T-cell (primary cell): ENCODE measurements at regions not wholly inside any gene's neighbourhood (a gene's known extent, or its start where the extent isn't known, plus 50 kb on each side); places are given as distances from the start of the nearest gene placed in this dataset.
"Not testable (repeated sequence)": the region's sequence is repeated elsewhere in the genome, so short reads cannot be mapped to it uniquely, and the experiment has no call there.

Experiments used
- ATAC-seq, 4 experiments: fragments of 200-7000 bp in 3 of 4; fragments of 150-1000 bp in 1 of 4; cut with Tn5 transposase; replicated peaks in 1 of 4; 1 replicate in 3 of 4; 2 replicates in 1 of 4; pipeline ENCODE4 v1.10.0; 2021; ENCODE audit warnings: moderate library complexity in 3 of 4, mild to moderate bottlenecking in 2 of 4, moderate number of reproducible peaks in 1 of 4
- CTCF ChIA-PET, 2 donors: fragments of 300-600 bp; sonication (Branson Sonifier 250); formaldehyde crosslinking; loops; one replicate each; lab custom pipeline; 2022; ENCODE audit warnings: antibody characterized with exemption in 2 of 2; lab: Charles Lee
- POLR2A ChIA-PET, 2 donors: fragments of 300-600 bp; sonication (Branson Sonifier 250); formaldehyde crosslinking; loops; one replicate each; lab custom pipeline; 2022; ENCODE audit warnings: antibody characterized with exemption in 2 of 2; lab: Charles Lee
- DNase-seq, 35 experiments: peaks; one replicate each; pipeline versions ENCODE4 v3.0.0 to v3.0.0-alpha.2; 2013 to 2023
- H3K27ac ChIP-seq: one replicate; pipeline ENCODE4 v1.5.1; 2013; ENCODE audit warnings: low read length
- H3K27me3 ChIP-seq, 2 experiments: replicated peaks in 1 of 2; 1 replicate in 1 of 2; 2 replicates in 1 of 2; pipeline versions ENCODE4 v1.6.1 to v1.7.0; 2013; ENCODE audit warnings: low read length in 1 of 2, mixed read lengths in 1 of 2; ENCODE audit not compliant: control insufficient read depth in 2 of 2, insufficient read depth in 2 of 2; ENCODE audit errors: extremely low read depth in 1 of 2
- H3K36me3 ChIP-seq, 2 donors: 1 replicate in 1 of 2; 2 replicates in 1 of 2; pipeline versions ENCODE4 v1.6.1 to v1.7.0; 2013; ENCODE audit warnings: low read length in 1 of 2; ENCODE audit not compliant: control insufficient read depth in 2 of 2, insufficient read depth in 1 of 2; ENCODE audit errors: extremely low read depth in 1 of 2
- H3K4me1 ChIP-seq, 2 experiments: 1 replicate in 1 of 2; 2 replicates in 1 of 2; pipeline versions ENCODE4 v1.6.1 to v1.7.0; 2013; ENCODE audit warnings: low read length in 2 of 2, mixed read lengths in 1 of 2; ENCODE audit not compliant: insufficient read depth in 2 of 2, control insufficient read depth in 1 of 2; ENCODE audit errors: extremely low read depth in 1 of 2
- H3K4me3 ChIP-seq, 2 donors: 1 replicate in 1 of 2; 2 replicates in 1 of 2; pipeline versions ENCODE4 v1.5.1 to v1.7.0; 2013; ENCODE audit warnings: mild to moderate bottlenecking in 2 of 2, low read length in 1 of 2, moderate library complexity in 1 of 2; ENCODE audit not compliant: control insufficient read depth in 1 of 2; ENCODE audit errors: extremely low read depth in 1 of 2
- H3K9me3 ChIP-seq: 2 replicates; pipeline ENCODE4 v1.7.0; 2013
- H3K27ac Mint-ChIP-seq, 2 donors: one replicate each; pipeline ENCODE4 v1.8.0; 2020 to 2021; ENCODE audit warnings: mild to moderate bottlenecking in 2 of 2, mixed read lengths in 2 of 2
- H3K27me3 Mint-ChIP-seq, 2 donors: one replicate each; pipeline ENCODE4 v1.8.0; 2021 to 2022; ENCODE audit warnings: mixed read lengths in 2 of 2
- H3K36me3 Mint-ChIP-seq: one replicate; pipeline ENCODE4 v1.8.0; 2021; ENCODE audit warnings: mixed read lengths
- H3K4me1 Mint-ChIP-seq, 3 donors: one replicate each; pipeline ENCODE4 v1.8.0; 2020 to 2022; ENCODE audit warnings: mixed read lengths in 3 of 3, mild to moderate bottlenecking in 1 of 3
- H3K4me3 Mint-ChIP-seq, 3 donors: one replicate each; pipeline ENCODE4 v1.8.0; 2020 to 2022; ENCODE audit warnings: mild to moderate bottlenecking in 3 of 3, mixed read lengths in 3 of 3, moderate library complexity in 3 of 3
- H3K9me3 Mint-ChIP-seq, 3 donors: one replicate each; pipeline ENCODE4 v1.8.0; 2020 to 2022; ENCODE audit warnings: mixed read lengths in 3 of 3
- WGBS: methylation state at CpG from one replicate; pipeline ENCODE4 v1.1.5; 2013; ENCODE audit warnings: missing lambda C conversion rate; ENCODE audit not compliant: insufficient coverage; 5-methylcytosine and 5-hydroxymethylcytosine counted together

- no peaks in the 10 kb centered on the region for H3K4me1 ChIP-seq
- ATAC-seq: no peak
- H3K27me3 ChIP-seq: peaks cover 0 to 2% of the 10 kb centered on the region in 2 experiments
- H3K9me3 ChIP-seq: no peaks in the 10 kb centered on the region
- Mint-ChIP-seq H3K4me3 (no peak overlapping the region), H3K9me3 (peaks cover 0 to 3% (median 0%) of the 10 kb centered on the region in 3 donors), H3K27ac (no peak overlapping the region), H3K4me1 (no peaks in the 10 kb centered on the region), H3K36me3 (no peaks in the 10 kb centered on the region), H3K27me3 (peaks cover 3 to 6% of the 10 kb centered on the region in 2 donors)
- no peaks in the 10 kb centered on the region for H3K36me3 ChIP-seq
- no CpG with 5 or more reads among the region's 1 CpG for whole genome bisulfite sequencing
- no peak overlapping the region for H3K4me3 ChIP-seq
- no peak for DNase-seq
- ChIA-PET CTCF (no interaction called here), POLR2A (no interaction called here)
- H3K27ac ChIP-seq: no peak overlapping the region
These were observed 630.6 kb upstream of the SGCD start for GRCh38 chr5:155696362-155696761.

- 67% methylated on average over 3 of the region's 4 CpGs for WGBS
- Histone ChIP-seq H3K27me3 (peaks cover 0 to 2% of the 10 kb centered on the region in 2 experiments), H3K4me1 (no peaks in the 10 kb centered on the region), H3K4me3 (no peak overlapping the region), H3K9me3 (no peaks in the 10 kb centered on the region), H3K27ac (no peak overlapping the region), H3K36me3 (no peaks in the 10 kb centered on the region)
- ChIA-PET POLR2A (no interaction called here), CTCF (no interaction called here)
- Mint-ChIP-seq H3K9me3 (peaks cover 0 to 3% (median 0%) of the 10 kb centered on the region in 3 donors), H3K27me3 (peaks cover 0 to 6% of the 10 kb centered on the region in 2 donors), H3K36me3 (no peaks in the 10 kb centered on the region), H3K4me3 (no peak overlapping the region), H3K4me1 (no peaks in the 10 kb centered on the region), H3K27ac (no peak overlapping the region)
- ATAC-seq (no peak), DNase-seq (no peak)
These were observed 629.7 kb upstream of the SGCD start for GRCh38 chr5:155697236-155697635.

GRCh38 chr5:155699385-155699784 is 627.6 kb upstream of the SGCD start:
- Histone ChIP-seq H3K36me3 (no peaks in the 10 kb centered on the region), H3K27me3 (peaks cover 0 to 2% of the 10 kb centered on the region in 2 experiments), H3K4me3 (no peak overlapping the region), H3K9me3 (no peaks in the 10 kb centered on the region), H3K4me1 (no peaks in the 10 kb centered on the region), H3K27ac (no peak overlapping the region)
- ChIA-PET CTCF (no interaction called here), POLR2A (no interaction called here)
- ATAC-seq: no peak
- peaks cover 0 to 3% (median 0%) of the 10 kb centered on the region in 3 donors for H3K9me3 Mint-ChIP-seq
- H3K36me3 Mint-ChIP-seq: no peaks in the 10 kb centered on the region
- DNase-seq: no peak
- WGBS: no CpG with 5 or more reads among the region's 1 CpG
- H3K4me3 Mint-ChIP-seq: no peak overlapping the region
- H3K27ac Mint-ChIP-seq: no peak overlapping the region
- H3K4me1 Mint-ChIP-seq: no peaks in the 10 kb centered on the region
- H3K27me3 Mint-ChIP-seq: peaks cover 0 to 6% of the 10 kb centered on the region in 2 donors

DNA sequence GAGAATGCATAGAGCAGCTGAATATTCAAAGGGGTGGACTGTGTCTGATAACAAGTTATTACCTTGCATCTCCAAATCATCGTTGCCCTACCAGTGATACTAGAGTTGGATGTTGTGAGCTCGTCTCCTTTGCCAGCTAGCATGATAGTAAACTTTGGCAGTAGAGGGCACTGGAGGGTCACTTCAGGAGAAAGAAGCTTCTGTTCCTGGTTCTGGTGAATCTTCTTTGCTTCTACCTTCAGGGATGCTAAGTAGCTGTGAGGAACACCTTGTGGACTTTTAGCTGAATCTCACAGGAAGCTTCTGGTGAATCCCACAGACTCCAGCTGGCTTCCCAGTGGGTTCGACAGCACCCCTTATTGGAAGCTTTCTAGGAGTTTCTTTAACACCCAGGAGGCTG is 626.6 kb upstream of the SGCD start:
- POLR2A ChIA-PET: no interaction called here

DNA sequence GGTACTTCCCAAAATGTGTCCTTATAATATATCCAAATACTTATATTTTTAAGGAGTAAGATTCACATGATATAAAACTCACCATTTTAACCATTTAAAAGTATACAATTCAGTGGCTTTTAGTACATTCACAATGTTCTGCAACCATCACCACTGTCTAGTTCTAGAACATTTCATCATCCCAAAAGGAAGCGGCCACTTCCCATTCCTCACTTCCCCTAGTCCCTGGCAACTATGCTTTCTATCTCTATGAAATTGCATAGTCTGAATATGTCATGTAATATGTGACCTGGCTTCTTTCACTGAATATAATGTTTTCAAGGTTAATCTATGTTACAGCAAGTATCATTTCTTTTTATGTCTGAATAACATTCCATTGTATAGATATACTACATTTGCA is 615.1 kb upstream of the SGCD start:
- no peaks in the 10 kb centered on the region for H3K36me3 ChIP-seq
- no peak overlapping the region for H3K4me3 ChIP-seq
- POLR2A ChIA-PET: no interaction called here
- Mint-ChIP-seq H3K27ac (no peak overlapping the region), H3K27me3 (no peaks in the 10 kb centered on the region), H3K9me3 (peaks cover 0 to 4% (median 0%) of the 10 kb centered on the region in 3 donors), H3K36me3 (no peaks in the 10 kb centered on the region), H3K4me1 (no peaks in the 10 kb centered on the region), H3K4me3 (no peak overlapping the region)
- WGBS: no CpG with 5 or more reads among the region's 1 CpG
- CTCF ChIA-PET: no interaction called here
- ATAC-seq: no peak
- no peaks in the 10 kb centered on the region for H3K9me3 ChIP-seq
- H3K4me1 ChIP-seq: no peaks in the 10 kb centered on the region
- H3K27me3 ChIP-seq: no peaks in the 10 kb centered on the region
- no peak overlapping the region for H3K27ac ChIP-seq
- DNase-seq: no peak

More for the DNA sequence above, 626.6 kb upstream of the SGCD start:
- no peaks in the 10 kb centered on the region for H3K36me3 ChIP-seq
- no CpG with 5 or more reads among the region's 3 CpGs for WGBS
- DNase-seq (peak in 6 of 35 experiments; percentile 0 to 54 (median 9)), ATAC-seq (no peak)
- H3K27ac ChIP-seq: no peak overlapping the region
- Mint-ChIP-seq H3K9me3 (peaks cover 0 to 3% (median 0%) of the 10 kb centered on the region in 3 donors), H3K27ac (no peak overlapping the region), H3K4me1 (no peaks in the 10 kb centered on the region), H3K36me3 (no peaks in the 10 kb centered on the region), H3K27me3 (peaks cover 0 to 1% of the 10 kb centered on the region in 2 donors), H3K4me3 (no peak overlapping the region)
- no peaks in the 10 kb centered on the region for H3K9me3 ChIP-seq
- no peaks in the 10 kb centered on the region for H3K27me3 ChIP-seq
- CTCF ChIA-PET: interaction anchor here in 1 of 2 donors (1.0 to 1.4 kb wide), 5 partner anchors 75 to 1432 kb away, joined by 3 to 15 read pairs (median 4); no protein-coding TSS in a partner anchor
- no peaks in the 10 kb centered on the region for H3K4me1 ChIP-seq
- no peak overlapping the region for H3K4me3 ChIP-seq

- H3K9me3 ChIP-seq, H3K4me3 Mint-ChIP-seq, H3K27me3 Mint-ChIP-seq, H3K27ac Mint-ChIP-seq, H3K4me1 ChIP-seq, DNase-seq, CTCF ChIA-PET, H3K36me3 Mint-ChIP-seq, H3K27ac ChIP-seq, H3K36me3 ChIP-seq, H3K4me1 Mint-ChIP-seq, H3K9me3 Mint-ChIP-seq, ATAC-seq, H3K4me3 ChIP-seq, H3K27me3 ChIP-seq, POLR2A ChIA-PET: not testable (repeated sequence)
- 60% methylated on average over 1 of the region's 2 CpGs for WGBS
These were observed 612.5 kb upstream of the SGCD start for GRCh38 chr5:155714435-155714834.

GRCh38 chr5:155726267-155726666 is 600.7 kb upstream of the SGCD start:
- no peak overlapping the region for H3K4me3 ChIP-seq
- H3K4me1 ChIP-seq: peaks cover 0 to 20% of the 10 kb centered on the region in 2 experiments
- Mint-ChIP-seq H3K27me3 (peaks cover 61% of the 10 kb centered on the region in 2 donors), H3K9me3 (no peaks in the 10 kb centered on the region), H3K4me3 (no peak overlapping the region), H3K27ac (no peak overlapping the region), H3K4me1 (peaks cover 0 to 10% (median 2%) of the 10 kb centered on the region in 3 donors), H3K36me3 (no peaks in the 10 kb centered on the region)
- ChIA-PET CTCF (no interaction called here), POLR2A (no interaction called here)
- ATAC-seq (no peak), DNase-seq (peak in 1 of 35 experiments; percentile 9)
- WGBS: no CpG with 5 or more reads among the region's 8 CpGs
- H3K27ac ChIP-seq: no peak overlapping the region
- H3K27me3 ChIP-seq: peaks cover 24 to 40% of the 10 kb centered on the region in 2 experiments
- no peaks in the 10 kb centered on the region for H3K36me3 ChIP-seq
- peaks cover 3% of the 10 kb centered on the region for H3K9me3 ChIP-seq
